K562 (cell line): ENCODE measurements at regions not wholly inside any gene's neighbourhood (a gene's known extent, or its start where the extent isn't known, plus 50 kb on each side); places are given as distances from the start of the nearest gene placed in this dataset.

Experiments used
- EGR1 ChIP-seq: fragments of 450-650 bp; conservative IDR thresholded peaks from 2 replicates; pipeline ENCODE4 v1.6.1; 2017; ENCODE audit warnings: mild to moderate bottlenecking
- KLF16 ChIP-seq: IDR thresholded peaks from 2 replicates; pipeline ENCODE4 v1.6.1; 2016; ENCODE audit warnings: antibody characterized with exemption
- PYGO2 ChIP-seq: fragments of 450-650 bp; IDR thresholded peaks from 2 replicates; pipeline ENCODE4 v1.6.1; 2016; ENCODE audit warnings: mild to moderate bottlenecking, missing genetic modification characterization, moderate library complexity, missing compliant biosample characterization
- USF1 ChIP-seq: sonication (generic); formaldehyde crosslinking; IDR thresholded peaks from 2 replicates; pipeline ENCODE4 v1.9.0; 2022; ENCODE audit warnings: mild to moderate bottlenecking, missing genetic modification reagents
- TF ChIP-seq, protein P1 (sequence below), 3 experiments: IDR thresholded peaks in 2 of 3; conservative IDR thresholded peaks in 1 of 3; 2 replicates each; pipeline ENCODE4 v1.5.1; 2011 to 2012; ENCODE audit warnings: low read length in 3 of 3, mild to moderate bottlenecking in 3 of 3, control low read depth in 2 of 3, improper control_type of control experiment in 1 of 3, inconsistent platforms in 1 of 3, low read depth in 1 of 3, mixed read lengths in 1 of 3, moderate library complexity in 1 of 3; ENCODE audit not compliant: insufficient read depth in 2 of 3
- TF ChIP-seq, protein P2 (sequence below), 2 experiments: fragments of 450-650 bp; conservative IDR thresholded peaks; 2 replicates each; pipeline ENCODE4 v1.6.1; 2017; ENCODE audit warnings: mild to moderate bottlenecking in 2 of 2, moderate library complexity in 2 of 2

DNA sequence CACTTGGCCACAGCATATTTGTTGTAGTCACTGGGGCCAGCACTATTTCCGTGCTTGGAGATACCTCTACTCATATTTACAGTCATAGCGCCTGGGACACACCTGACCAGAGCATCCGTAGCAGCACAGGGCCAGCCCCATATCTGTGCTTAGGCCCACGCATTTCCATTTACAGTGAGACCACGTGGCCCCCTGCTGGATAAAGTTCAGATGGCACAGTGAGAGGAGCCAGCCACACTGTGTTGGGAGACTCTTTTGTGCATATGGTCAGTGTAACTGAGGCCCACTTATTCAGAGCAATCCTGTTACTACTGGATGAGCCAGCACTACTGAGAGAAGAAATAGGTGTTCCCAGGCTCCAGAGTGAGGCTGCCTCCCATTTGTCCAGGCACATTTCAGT is 455.3 kb downstream of the REEP3 start (continued):
- TF ChIP-seq, protein P1, sequence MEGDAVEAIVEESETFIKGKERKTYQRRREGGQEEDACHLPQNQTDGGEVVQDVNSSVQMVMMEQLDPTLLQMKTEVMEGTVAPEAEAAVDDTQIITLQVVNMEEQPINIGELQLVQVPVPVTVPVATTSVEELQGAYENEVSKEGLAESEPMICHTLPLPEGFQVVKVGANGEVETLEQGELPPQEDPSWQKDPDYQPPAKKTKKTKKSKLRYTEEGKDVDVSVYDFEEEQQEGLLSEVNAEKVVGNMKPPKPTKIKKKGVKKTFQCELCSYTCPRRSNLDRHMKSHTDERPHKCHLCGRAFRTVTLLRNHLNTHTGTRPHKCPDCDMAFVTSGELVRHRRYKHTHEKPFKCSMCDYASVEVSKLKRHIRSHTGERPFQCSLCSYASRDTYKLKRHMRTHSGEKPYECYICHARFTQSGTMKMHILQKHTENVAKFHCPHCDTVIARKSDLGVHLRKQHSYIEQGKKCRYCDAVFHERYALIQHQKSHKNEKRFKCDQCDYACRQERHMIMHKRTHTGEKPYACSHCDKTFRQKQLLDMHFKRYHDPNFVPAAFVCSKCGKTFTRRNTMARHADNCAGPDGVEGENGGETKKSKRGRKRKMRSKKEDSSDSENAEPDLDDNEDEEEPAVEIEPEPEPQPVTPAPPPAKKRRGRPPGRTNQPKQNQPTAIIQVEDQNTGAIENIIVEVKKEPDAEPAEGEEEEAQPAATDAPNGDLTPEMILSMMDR (IDR thresholded peaks at IDR 0.05 in 2 of 3, conservative IDR thresholded peaks at IDR 0.05 in 1 of 3; ENCODE audit: insufficient read depth in 2 of 3, low read depth in 1 of 3, low read length in 3 of 3), result peak; percentile 74 to 80 (median 76)
- TF ChIP-seq PYGO2 (tag) (no peak), EGR1 (peak; percentile 84), KLF16 (0 out of 2 replicates have a peak, but pooled peaks have one; percentile 17), USF1 (CRISPR knock-in tag) (0 out of 2 replicates have a peak, but pooled peaks have one; percentile 23)
- TF ChIP-seq, protein P2, sequence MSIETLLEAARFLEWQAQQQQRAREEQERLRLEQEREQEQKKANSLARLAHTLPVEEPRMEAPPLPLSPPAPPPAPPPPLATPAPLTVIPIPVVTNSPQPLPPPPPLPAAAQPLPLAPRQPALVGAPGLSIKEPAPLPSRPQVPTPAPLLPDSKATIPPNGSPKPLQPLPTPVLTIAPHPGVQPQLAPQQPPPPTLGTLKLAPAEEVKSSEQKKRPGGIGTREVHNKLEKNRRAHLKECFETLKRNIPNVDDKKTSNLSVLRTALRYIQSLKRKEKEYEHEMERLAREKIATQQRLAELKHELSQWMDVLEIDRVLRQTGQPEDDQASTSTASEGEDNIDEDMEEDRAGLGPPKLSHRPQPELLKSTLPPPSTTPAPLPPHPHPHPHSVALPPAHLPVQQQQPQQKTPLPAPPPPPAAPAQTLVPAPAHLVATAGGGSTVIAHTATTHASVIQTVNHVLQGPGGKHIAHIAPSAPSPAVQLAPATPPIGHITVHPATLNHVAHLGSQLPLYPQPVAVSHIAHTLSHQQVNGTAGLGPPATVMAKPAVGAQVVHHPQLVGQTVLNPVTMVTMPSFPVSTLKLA (conservative IDR thresholded peaks at IDR 0.05), result no peak
- TF ChIP-seq, all 486 proteins: peak for 8
